Hepatocyte (in vitro differentiated cells): ENCODE measurements at regions not wholly inside any gene's neighbourhood (a gene's known extent, or its start where the extent isn't known, plus 50 kb on each side); places are given as distances from the start of the nearest gene placed in this dataset.
"Not testable (repeated sequence)": the region's sequence is repeated elsewhere in the genome, so short reads cannot be mapped to it uniquely, and the experiment has no call there.

ENCODE experiments used
- CTCF ChIP-seq: fragments of 200-600 bp; sonication (generic); IDR thresholded peaks from 2 replicates; pipeline ENCODE4 v1.5.1; 2016; ENCODE audit warnings: antibody characterized with exemption, mild to moderate bottlenecking; ENCODE audit not compliant: poor library complexity
- EZH2 ChIP-seq: fragments of 200-600 bp; sonication (generic); IDR thresholded peaks from 2 replicates; pipeline ENCODE4 v1.6.1; 2016; ENCODE audit warnings: antibody characterized with exemption, mild to moderate bottlenecking, borderline replicate concordance

- TF ChIP-seq CTCF, EZH2: not testable (repeated sequence)
These were observed 64.5 kb downstream of the UGT2B28 start for GRCh38 chr4:69344786-69345185.
